Stimulated activated CD4-positive, alpha-beta T cell treated with anti-CD3 and anti-CD28 coated beads, TNF-alpha, amount 100 ng/mL, for 4 hours (primary cell): ENCODE measurements at regions not wholly inside any gene's neighbourhood (a gene's known extent, or its start where the extent isn't known, plus 50 kb on each side); places are given as distances from the start of the nearest gene placed in this dataset.
A peak's percentile ranks its signal among the peaks of the same experiment; 100 is the strongest.
"Not testable (repeated sequence)": the region's sequence is repeated elsewhere in the genome, so short reads cannot be mapped to it uniquely, and the experiment has no call there.

Experiments used
- DNase-seq, 3 experiments: peaks; one replicate each; pipeline ENCODE4 v3.0.0-alpha.2; 2020; ENCODE audit warnings: low read depth in 3 of 3

GRCh38 chr21:15472108-15473040 lies 257.4 kb upstream of the USP25 start:
- no peak for DNase-seq

- not testable (repeated sequence) for DNase-seq
These were observed 252.0 kb upstream of the USP25 start for GRCh38 chr21:15477773-15478172.

GRCh38 chr21:15480160-15480559 lies 249.6 kb upstream of the USP25 start:
- no peak for DNase-seq

- peak; percentile 54 to 65 (median 60) for DNase-seq
These were observed 246.5 kb upstream of the USP25 start for GRCh38 chr21:15483138-15483780.

GRCh38 chr21:15486460-15487195 lies 243.2 kb upstream of the USP25 start:
- no peak for DNase-seq

GRCh38 chr21:15487196-15487550 lies 242.6 kb upstream of the USP25 start:
- DNase-seq, result no peak

- no peak for DNase-seq
These were observed 238.7 kb upstream of the USP25 start for GRCh38 chr21:15491100-15491499.

GRCh38 chr21:15493646-15494045 lies 236.1 kb upstream of the USP25 start:
- DNase-seq, result no peak

- no peak for DNase-seq
These were observed 235.3 kb upstream of the USP25 start for GRCh38 chr21:15494481-15494880.

- no peak for DNase-seq
These were observed 233.8 kb upstream of the USP25 start for GRCh38 chr21:15495965-15496364.

GRCh38 chr21:15496911-15497310 lies 232.9 kb upstream of the USP25 start:
- DNase-seq, result no peak

- DNase-seq, result no peak
These were observed 231.3 kb upstream of the USP25 start for GRCh38 chr21:15498455-15498854.

- no peak for DNase-seq
These were observed 223.7 kb upstream of the USP25 start for GRCh38 chr21:15506086-15506485.

GRCh38 chr21:15508554-15508953 lies 221.2 kb upstream of the USP25 start:
- no peak for DNase-seq

- DNase-seq, result peak in 2 of 3 experiments; percentile 14 to 17
These were observed 215.5 kb upstream of the USP25 start for GRCh38 chr21:15514073-15514946.

GRCh38 chr21:15515908-15516307 lies 213.9 kb upstream of the USP25 start:
- DNase-seq, result no peak

- no peak for DNase-seq
These were observed 212.4 kb upstream of the USP25 start for GRCh38 chr21:15517394-15517793.

GRCh38 chr21:15520811-15521643 lies 208.8 kb upstream of the USP25 start:
- DNase-seq, result no peak

GRCh38 chr21:15521644-15522001 lies 208.2 kb upstream of the USP25 start:
- DNase-seq, result no peak

GRCh38 chr21:15522148-15522547 lies 207.6 kb upstream of the USP25 start:
- DNase-seq, result no peak

- DNase-seq, result no peak
These were observed 204.9 kb upstream of the USP25 start for GRCh38 chr21:15524855-15525254.
